ENCODE measurements at regions not wholly inside any gene's neighbourhood (a gene's known extent, or its start where the extent isn't known, plus 50 kb on each side); places are given as distances from the start of the nearest gene placed in this dataset.

DNA sequence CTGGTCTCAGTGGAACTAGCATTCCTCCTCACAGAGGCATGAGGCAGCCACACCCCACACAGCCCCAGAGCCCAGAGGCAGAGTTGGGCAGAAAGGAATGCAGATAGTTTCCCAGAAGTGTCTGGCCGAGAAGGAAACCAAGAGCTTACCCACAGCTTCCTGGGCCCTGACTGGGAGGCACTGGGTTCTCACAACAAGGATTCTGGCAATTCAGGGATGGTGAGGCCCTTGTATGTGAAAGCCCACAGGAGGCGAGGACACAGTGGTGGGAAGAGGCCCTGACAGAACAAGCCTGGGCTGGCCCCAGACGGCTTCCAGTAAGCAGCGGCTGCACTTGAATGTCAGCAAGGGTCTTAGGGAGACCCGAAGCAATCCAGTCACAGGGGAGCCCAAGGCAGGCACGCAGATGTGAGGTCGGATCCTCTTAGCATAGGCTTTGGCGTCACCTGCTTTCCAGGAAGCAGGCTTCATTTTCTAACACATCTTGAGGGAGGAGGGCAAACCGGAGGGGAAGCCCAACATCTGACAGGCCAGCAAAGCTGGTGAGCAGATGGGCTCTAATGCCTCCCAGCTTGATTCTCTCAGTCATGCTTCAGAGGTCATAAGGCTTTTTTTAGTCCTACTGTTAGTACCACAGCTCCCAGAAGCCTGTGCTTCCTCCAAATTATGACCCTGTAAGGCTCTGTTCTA lies 78.3 kb upstream of the AKIP1 start:
- ChIA-PET POLR2A (no interaction called here), CTCF (interaction anchor here (0.7 kb wide), 1 partner anchor 11 kb away, joined by 3 read pairs; no protein-coding TSS in a partner anchor)
- H3K9me3 Mint-ChIP-seq: no peaks in the 10 kb centered on the region
- H3K4me1 Mint-ChIP-seq (ENCODE audit: low read depth): no peaks in the 10 kb centered on the region
- ATAC-seq (ENCODE audit: poor library complexity) (no peak), DNase-seq (no peak)
- H3K4me1 ChIP-seq (ENCODE audit: insufficient read depth, low read length): no peaks in the 10 kb centered on the region
- H3K36me3 ChIP-seq (ENCODE audit: insufficient read depth, low read length): no peaks in the 10 kb centered on the region
- no peaks in the 10 kb centered on the region for H3K36me3 Mint-ChIP-seq (ENCODE audit: low read depth)
- intact Hi-C loops (cut with DNase I, micrococcal nuclease): no loop called here
- no peaks in the 10 kb centered on the region for H3K27me3 ChIP-seq (ENCODE audit: control insufficient read depth in 1 of 2, insufficient read depth in 2 of 2, low read length in 2 of 2)
- TF ChIP-seq, protein P1, sequence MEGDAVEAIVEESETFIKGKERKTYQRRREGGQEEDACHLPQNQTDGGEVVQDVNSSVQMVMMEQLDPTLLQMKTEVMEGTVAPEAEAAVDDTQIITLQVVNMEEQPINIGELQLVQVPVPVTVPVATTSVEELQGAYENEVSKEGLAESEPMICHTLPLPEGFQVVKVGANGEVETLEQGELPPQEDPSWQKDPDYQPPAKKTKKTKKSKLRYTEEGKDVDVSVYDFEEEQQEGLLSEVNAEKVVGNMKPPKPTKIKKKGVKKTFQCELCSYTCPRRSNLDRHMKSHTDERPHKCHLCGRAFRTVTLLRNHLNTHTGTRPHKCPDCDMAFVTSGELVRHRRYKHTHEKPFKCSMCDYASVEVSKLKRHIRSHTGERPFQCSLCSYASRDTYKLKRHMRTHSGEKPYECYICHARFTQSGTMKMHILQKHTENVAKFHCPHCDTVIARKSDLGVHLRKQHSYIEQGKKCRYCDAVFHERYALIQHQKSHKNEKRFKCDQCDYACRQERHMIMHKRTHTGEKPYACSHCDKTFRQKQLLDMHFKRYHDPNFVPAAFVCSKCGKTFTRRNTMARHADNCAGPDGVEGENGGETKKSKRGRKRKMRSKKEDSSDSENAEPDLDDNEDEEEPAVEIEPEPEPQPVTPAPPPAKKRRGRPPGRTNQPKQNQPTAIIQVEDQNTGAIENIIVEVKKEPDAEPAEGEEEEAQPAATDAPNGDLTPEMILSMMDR (IDR thresholded peaks at IDR 0.05): no peak
- H3K4me3 Mint-ChIP-seq: no peak overlapping the region
- H3K4me3 ChIP-seq (ENCODE audit: low read length): no peak overlapping the region
- no peaks in the 10 kb centered on the region for H3K9me3 ChIP-seq (ENCODE audit: control insufficient read depth in 1 of 2, insufficient read depth in 1 of 2, low read length in 2 of 2)
- H3K27ac Mint-ChIP-seq: no peak overlapping the region
- peaks cover 12% of the 10 kb centered on the region for H3K27me3 Mint-ChIP-seq
- no peak overlapping the region for H3K27ac ChIP-seq (ENCODE audit: low read depth in 1 of 2, low read length in 2 of 2)

DNA sequence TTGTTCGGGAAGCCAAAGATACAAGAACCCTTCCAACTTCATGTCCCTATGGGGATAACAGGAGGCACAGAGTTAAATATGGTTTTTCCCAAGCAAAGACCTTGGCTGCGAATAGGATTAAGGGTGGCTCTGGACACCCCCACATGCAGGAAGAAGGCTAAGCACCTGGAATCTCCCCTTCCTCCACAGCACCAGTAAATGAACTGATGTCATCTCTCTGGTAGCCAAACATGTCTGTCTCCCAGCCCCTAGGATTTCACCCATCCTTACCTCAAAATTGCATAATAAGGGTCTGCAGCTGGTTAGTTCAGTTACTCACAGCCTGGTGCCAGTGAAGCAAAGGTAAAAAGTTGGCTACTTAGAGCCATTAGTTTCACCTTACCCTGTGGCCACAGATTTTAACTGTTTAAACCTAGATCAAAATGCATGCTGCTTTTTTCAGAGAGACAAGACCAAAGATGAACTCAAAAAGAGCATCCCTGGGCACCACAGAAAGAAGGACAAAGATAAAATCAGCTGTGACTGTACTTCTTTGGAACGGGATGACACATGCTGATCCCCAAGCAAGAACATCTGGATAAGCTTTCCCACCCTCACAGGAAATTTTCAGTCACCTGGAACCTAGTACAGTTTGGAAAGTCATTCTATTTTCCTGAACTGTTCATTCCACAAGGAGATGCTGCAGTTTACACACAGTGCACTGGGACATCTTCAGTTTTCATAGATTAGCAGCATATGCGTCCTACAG lies 77.2 kb upstream of the AKIP1 start:
- no peak overlapping the region for H3K4me3 ChIP-seq (ENCODE audit: low read length)
- no peaks in the 10 kb centered on the region for H3K9me3 ChIP-seq (ENCODE audit: control insufficient read depth in 1 of 2, insufficient read depth in 1 of 2, low read length in 2 of 2)
- no peaks in the 10 kb centered on the region for H3K36me3 ChIP-seq (ENCODE audit: insufficient read depth, low read length)
- H3K27ac ChIP-seq (ENCODE audit: low read depth in 1 of 2, low read length in 2 of 2): no peak overlapping the region
- intact Hi-C loops (cut with DNase I, micrococcal nuclease): no loop called here
- ChIA-PET POLR2A (no interaction called here), CTCF (interaction anchor here (1.2 kb wide), 1 partner anchor 126 kb away, joined by 3 read pairs; no protein-coding TSS in a partner anchor)
- no peaks in the 10 kb centered on the region for H3K4me1 Mint-ChIP-seq (ENCODE audit: low read depth)
- H3K36me3 Mint-ChIP-seq (ENCODE audit: low read depth): no peaks in the 10 kb centered on the region
- no peak overlapping the region for H3K27ac Mint-ChIP-seq
- no peaks in the 10 kb centered on the region for H3K27me3 ChIP-seq (ENCODE audit: control insufficient read depth in 1 of 2, insufficient read depth in 2 of 2, low read length in 2 of 2)
- DNase-seq (no peak), ATAC-seq (ENCODE audit: poor library complexity) (no peak)
- no peaks in the 10 kb centered on the region for H3K9me3 Mint-ChIP-seq
- TF ChIP-seq, protein P1 (IDR thresholded peaks at IDR 0.05): no peak
- H3K4me1 ChIP-seq (ENCODE audit: insufficient read depth, low read length): no peaks in the 10 kb centered on the region
- H3K27me3 Mint-ChIP-seq: peaks cover 16% of the 10 kb centered on the region
- no peak overlapping the region for H3K4me3 Mint-ChIP-seq

DNA sequence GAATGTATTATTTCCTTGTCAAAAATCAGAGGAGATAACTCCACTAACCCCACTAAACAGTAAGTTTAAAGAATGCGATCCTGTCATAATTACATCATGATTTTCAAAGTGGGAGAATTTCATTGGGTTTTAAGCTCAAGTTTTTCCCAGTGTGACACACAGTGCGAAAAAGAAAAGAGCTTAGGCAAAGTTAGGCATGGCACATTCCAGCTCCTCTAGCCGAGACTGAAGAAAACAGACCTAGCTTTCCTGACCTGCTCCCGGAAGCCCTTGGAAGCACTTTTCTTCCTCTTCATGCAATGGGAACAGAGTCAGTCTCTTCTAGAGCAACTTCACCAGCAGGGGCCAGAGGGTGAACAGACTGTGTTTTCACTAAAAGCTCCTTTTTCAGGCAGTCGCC lies 76.6 kb upstream of the AKIP1 start:
- no peaks in the 10 kb centered on the region for H3K4me1 ChIP-seq (ENCODE audit: insufficient read depth, low read length)
- CTCF ChIA-PET: interaction anchor here (1.2 kb wide), 1 partner anchor 125 kb away, joined by 3 read pairs; no protein-coding TSS in a partner anchor
- no peaks in the 10 kb centered on the region for H3K9me3 ChIP-seq (ENCODE audit: control insufficient read depth in 1 of 2, insufficient read depth in 1 of 2, low read length in 2 of 2)
- intact Hi-C loops (cut with DNase I, micrococcal nuclease): no loop called here
- no peaks in the 10 kb centered on the region for H3K27me3 ChIP-seq (ENCODE audit: control insufficient read depth in 1 of 2, insufficient read depth in 2 of 2, low read length in 2 of 2)
- no peak overlapping the region for H3K4me3 ChIP-seq (ENCODE audit: low read length)
- POLR2A ChIA-PET: no interaction called here
- TF ChIP-seq, protein P1 (IDR thresholded peaks at IDR 0.05): no peak
- Mint-ChIP-seq H3K27me3 (peaks cover 16% of the 10 kb centered on the region), H3K9me3 (no peaks in the 10 kb centered on the region), H3K36me3 (ENCODE audit: low read depth) (no peaks in the 10 kb centered on the region), H3K4me3 (no peak overlapping the region), H3K27ac (no peak overlapping the region), H3K4me1 (ENCODE audit: low read depth) (no peaks in the 10 kb centered on the region)
- no peaks in the 10 kb centered on the region for H3K36me3 ChIP-seq (ENCODE audit: insufficient read depth, low read length)
- ATAC-seq (ENCODE audit: poor library complexity) (no peak), DNase-seq (no peak)
- H3K27ac ChIP-seq (ENCODE audit: low read depth in 1 of 2, low read length in 2 of 2): no peak overlapping the region

Measured in CD4-positive, alpha-beta T cell (primary cell).